GM18519 (cell line): ENCODE measurements at regions not wholly inside any gene's neighbourhood (a gene's known extent, or its start where the extent isn't known, plus 50 kb on each side); places are given as distances from the start of the nearest gene placed in this dataset.
"Not testable (repeated sequence)": the region's sequence is repeated elsewhere in the genome, so short reads cannot be mapped to it uniquely, and the experiment has no call there.

ENCODE experiments used
- ATAC-seq: cut with Tn5 transposase; IDR thresholded peaks from one replicate; pipeline ENCODE4 v1.9.1; 2021; ENCODE audit warnings: mild to moderate bottlenecking, moderate library complexity; ENCODE audit not compliant: unreplicated experiment, low FRiP score

DNA sequence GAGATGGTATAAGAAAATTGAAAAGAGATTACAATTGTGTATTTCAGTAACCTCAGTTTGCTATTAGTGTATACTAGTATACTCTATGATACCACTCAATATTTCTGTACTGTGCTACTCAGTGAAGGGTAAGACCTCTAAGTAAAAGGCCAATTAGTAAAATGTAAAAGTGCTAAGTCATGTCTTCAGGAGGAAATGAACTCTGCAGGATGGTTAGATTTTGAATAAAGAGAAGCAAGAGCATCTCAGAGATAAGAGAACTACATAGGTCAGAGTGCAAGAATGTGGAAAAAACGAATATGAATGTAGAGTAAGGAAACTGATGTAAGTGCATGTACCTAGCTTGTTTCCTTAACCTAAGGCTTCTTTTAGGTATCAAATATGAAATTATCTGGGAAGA is 796.6 kb upstream of the GBE1 start:
- ATAC-seq = no peak

DNA sequence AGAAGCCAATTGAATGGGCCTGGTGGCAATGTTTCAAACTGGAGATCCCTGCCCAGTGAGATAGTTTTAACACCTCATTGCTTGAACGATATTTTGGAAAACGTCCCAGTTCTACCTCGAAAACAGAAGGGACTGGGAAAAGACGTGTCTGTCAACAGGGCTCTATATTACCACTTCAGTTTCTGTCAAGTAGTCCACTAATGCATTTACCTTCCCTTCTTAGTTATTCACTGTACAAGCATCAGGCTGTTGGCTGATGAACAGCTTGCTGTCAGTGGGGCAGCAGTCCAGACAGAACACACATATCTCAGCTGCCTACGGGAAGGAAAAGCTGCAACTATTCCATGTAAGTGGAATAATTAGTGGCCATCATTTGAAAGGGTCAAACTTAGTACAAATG is 794.7 kb upstream of the GBE1 start:
- ATAC-seq = no peak

DNA sequence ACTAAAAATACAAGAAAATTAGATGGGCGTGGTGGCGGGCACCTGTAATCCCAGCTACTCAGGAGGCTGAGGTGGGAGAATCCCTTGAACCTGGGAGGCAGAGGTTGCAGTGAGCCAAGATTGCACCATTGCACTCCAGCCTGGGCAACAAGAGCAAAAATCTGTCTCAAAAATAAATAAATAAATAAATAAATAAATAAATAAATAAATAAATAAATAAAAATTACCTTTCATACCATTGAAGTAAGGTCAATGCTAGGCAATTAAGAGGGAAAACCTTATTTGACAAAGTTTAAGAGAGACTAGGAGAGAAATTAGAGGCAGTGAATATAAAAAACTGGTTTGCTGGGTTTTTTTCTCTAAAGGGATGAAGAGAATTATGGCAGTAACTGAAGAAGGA is 781.1 kb upstream of the GBE1 start:
- ATAC-seq = not testable (repeated sequence)

DNA sequence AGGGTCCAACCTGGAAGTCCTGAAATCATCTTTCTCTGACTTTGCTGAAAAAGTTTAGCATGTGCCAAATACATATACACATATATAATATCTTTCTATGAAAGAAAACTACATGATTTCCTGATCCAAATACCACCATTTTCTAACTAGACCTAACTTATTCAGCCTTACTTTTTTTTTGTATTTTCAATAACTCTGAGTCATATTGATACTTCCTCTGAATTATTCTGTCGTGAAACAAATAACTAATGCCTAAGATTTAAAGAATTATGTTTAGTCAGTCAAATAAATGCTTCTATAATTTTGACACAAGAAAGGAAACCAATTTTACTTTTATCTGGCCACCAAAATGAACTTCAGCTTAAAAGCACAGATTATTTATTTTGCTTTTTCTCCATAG is 760.2 kb upstream of the GBE1 start:
- no peak for ATAC-seq

DNA sequence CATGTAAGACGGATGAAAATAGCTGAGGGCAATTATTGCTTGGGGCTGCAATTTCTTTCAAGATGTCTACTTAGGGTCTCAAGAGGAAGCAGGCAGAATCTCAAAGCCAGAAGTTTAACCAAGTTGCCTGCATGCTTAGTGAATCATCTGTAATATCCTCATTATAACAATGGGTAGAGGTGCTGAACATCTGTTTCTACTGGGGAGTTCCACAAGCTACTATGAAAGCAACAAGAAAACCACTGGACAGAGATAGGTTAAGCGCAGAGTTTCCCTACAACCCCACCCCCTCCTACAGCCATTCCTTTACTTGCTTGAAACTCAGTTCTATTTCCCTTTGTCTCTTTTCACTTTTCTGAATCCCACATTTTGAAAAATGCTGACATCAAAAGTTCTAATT is 759.4 kb upstream of the GBE1 start:
- ATAC-seq = no peak

DNA sequence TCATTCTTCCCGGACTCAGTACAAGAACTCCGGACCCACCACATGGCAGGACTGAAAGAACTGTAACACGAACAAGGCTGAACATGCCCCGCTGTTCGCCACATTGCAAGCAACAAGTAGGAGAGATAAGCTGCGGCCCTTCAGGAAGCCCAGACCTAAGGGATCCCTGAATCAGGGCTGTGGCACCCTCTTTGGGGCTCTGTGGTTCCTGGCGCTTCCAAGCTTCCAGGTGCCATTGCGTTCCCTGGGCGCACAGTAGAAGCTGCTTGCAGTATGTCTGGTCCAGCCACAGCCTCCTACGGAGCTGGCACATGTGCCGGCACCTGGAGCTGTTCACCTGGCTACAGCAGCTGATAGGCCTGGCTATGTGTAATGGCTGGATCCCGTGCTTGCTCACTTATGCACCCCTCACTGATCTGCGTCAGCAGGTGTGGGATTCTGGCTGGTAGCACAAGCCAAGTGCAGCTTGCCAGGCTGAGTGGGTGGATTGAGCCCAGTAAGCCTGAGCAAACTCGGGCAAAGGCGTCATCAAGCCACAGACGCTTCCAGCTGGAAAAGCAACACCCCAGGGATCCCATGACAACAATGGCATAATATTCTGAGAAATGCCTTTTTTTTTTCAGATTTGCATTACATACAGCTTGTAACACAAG is 748.6 kb upstream of the GBE1 start:
- no peak for ATAC-seq

DNA sequence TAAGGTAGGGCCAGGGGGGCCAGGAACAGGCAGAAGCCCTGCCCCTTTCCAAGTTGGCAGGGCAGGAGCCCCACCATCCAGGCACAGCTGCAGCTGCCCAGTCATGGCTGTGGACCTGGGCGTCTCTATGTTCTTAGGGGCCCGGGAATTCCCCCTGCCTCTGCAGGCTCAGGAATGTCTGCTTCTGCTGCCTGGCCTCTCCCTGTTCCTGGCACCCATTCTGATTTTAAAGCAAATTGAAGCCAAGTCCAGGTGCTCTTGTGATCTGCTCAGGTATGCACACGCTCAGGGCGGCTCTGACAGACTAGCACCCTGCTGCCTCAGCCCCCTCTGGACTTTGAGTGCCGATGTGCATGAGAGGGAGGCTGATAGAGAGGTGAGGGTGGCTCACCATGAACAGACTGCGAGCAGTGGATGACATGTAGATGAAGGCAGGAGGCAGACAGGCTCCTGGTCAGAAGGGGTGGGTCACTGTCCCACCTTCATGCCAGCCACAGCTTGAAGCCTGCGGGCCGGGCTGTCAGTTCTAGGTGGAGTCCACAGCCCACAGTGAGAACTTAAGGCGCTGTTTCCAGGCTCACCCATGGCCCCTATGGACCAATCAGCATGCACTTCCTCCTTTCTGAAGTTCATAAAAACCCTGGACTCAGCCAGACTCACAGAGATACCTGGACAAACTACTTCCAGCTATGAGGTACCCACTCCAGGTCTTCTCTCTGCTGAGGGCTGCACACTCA is 747.8 kb upstream of the GBE1 start:
- ATAC-seq = no peak

DNA sequence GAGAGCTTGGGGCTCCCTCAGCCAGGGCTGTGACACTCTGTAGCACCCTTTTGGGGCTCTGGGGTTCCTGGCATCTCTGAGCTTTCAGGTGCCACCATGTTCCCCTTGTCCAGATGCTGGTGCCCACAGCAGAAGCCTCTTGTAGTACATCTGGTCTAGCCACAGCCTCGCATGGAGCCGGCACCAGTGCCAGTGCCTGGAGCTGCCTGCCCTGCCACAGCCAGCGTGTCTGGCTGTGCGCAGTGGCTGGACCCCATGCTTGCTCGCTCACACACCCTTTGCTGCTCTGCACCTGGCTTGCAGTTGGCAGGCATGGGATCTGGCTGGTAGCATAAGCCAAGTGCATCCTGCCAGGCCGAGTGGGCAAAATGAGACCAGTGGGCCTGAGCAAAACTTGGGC is 744.8 kb upstream of the GBE1 start:
- no peak for ATAC-seq

DNA sequence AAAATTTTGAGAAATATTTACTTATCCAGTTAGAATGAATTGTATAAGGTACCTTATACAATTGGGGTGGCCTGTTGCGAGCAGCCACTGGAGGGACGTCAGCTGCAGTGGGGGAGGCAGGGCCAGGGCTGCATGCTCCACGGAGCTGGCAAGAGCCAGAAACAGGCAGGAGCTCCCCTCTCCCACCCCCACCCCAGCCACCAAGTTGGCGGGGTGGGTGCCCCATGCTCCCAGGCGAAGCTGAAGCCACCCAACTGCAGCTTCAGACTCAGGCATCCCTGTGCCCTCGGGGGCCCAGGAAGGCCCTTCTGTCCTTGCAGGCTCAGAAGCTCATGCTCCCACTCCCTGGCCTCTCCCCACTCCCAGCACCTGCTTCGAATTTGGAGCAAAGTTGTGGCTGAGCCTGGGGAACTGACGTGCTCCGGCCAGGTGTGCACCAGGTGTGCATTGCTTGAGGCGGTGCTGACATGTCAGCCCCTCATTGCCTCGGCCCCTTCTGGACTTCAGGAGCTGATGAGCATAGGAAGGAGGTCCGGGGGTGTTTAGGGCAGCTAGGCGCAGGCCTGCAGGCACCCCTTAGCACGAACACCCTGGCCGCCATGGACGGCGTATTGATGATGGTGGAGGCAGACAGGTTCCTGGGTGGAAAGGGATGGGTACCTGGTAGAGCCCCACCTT is 743.8 kb upstream of the GBE1 start:
- ATAC-seq = no peak

DNA sequence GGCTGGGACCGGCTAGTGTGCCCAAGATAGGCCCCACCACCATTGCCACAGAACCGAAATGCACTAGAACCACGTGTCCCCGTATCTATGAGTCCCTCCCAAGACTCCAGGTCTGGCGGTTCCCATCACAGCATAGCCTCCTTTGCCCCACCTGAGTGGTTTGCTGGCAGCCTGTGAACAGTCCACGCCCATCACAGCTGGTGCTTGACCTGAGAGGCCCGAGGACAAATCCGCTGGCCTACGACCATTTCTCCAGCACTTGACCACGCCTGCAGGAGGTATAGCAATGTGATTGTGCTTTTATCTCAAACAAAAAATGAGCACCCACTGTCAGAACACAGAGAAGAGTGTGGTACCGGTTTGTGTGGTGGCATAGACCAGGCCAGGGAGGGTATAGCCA is 736.7 kb upstream of the GBE1 start:
- ATAC-seq = no peak

DNA sequence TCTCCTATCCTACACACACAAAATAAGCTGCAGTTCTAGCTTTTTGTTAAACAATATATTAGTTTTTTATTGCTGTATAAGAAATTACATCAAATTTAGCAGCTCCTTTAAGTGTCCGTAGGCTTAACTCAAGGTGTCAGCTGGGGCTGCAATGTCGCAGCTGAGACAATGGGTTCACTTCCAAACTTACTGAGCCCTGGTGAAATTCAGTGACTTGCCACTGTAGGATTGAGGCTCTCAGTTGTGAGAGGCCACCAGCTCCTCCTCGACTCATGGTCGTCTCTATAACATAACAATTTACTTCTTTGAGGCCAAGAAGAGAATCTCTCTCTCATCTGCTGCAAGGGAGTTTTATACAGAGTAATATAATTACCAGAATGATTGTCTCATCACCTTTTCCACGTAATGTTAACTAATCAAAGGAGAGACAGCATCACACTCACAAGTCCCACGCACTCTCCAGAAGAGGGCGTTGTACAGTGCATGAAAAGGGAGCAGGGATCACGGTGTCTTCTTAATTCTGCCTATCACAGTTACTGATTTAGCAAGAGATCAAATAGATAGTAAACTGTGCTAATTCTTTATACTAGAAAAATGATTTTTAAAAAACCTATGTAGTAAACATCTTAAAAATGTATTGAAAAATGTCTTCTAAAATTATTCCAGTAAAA is 735.6 kb upstream of the GBE1 start:
- ATAC-seq = no peak

DNA sequence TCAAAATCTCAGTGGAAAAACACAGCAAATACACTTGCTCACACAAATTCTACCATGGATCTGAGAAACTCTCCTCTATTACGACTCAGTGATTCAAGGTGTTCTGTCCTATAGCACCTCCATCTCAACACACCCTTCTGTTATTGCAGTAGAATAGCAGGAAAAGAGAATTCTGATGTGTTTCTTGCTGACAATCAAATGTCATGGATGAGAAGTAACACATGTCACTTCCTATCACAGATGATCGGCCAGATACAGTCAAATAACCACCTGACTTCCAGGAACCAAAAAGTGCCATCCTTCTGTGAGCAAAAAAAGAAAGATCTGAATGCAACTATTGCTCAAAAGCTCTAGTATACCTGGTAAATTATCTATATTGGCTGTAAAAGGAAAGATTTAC is 734.2 kb upstream of the GBE1 start:
- ATAC-seq = no peak

DNA sequence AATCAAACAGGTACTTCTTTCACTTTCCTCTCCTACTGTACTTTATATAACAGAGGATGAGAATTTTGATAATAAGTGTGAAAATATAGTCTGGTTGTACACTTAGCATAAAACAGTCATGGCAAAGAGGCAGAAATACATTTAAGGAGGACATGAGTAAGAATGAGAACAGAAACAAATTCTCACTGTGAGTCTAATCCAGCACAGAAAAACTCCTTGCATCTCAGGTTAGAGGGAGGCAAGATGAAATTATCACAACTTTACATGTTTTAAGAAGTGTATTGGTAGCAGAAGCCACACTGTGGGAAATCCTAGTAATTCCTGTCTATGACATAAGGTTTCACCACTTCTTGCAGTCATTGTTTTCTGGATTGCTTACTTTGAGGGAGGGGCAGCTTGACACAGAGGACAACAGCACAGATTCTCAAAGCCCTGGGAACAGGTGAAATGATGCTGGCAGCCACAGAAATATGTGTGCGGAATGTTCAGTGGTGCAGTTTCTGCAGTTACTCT is 733.6 kb upstream of the GBE1 start:
- no peak for ATAC-seq

DNA sequence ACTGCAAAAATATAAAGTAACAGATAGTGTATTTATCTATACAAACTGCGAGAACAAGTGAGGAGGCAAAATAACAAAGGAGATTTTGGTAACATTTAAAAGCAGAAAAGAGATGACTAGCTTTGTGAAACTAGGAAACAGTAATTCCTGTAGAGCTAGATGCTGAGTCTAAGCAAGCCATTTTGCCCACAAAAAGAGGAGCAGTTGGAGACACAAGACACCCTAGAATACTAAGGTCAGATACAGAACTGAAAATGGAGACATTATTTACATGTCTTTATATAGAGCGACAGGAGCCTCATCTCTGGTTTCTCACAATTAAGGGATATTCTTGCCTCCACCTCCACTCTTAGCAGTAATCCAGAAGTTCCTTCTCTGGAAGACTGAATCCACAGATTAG is 732.4 kb upstream of the GBE1 start:
- no peak for ATAC-seq

DNA sequence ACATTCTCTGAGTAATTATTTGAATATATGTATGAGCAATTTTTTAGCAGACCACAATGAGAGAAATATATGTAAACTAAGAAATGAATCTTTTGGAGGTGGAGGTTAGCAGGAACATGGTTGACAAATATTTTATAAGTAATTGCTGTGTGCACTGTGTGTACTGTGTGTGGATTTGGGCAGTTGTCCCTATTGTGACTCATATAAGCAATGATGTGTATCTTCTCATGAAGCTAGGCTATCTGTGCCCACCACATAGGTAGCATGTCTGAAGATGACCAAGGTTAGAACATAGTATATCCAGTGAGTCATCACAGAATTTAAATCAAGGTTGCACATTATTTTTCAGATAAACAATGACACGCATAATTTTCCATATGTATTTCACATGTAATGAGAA is 713.9 kb upstream of the GBE1 start:
- no peak for ATAC-seq

DNA sequence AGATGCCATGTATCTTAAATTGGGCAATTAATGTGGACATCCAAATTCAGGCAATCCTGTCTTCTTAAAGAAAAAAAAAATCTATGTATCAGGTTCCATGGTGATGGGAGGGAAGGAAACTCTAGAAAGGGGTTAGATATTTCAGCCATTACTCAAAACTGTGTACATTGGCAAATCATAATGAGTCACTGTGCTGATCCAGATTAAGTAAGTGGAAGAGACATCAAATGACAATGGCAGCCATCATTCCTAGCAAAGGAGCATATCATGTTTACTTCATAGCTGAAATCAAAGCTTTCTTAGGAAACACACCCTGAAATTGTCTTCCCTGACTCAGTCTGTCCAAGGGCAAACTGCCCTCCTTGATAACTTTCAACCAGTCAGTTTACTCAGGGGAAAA is 713.3 kb upstream of the GBE1 start:
- no peak for ATAC-seq

DNA sequence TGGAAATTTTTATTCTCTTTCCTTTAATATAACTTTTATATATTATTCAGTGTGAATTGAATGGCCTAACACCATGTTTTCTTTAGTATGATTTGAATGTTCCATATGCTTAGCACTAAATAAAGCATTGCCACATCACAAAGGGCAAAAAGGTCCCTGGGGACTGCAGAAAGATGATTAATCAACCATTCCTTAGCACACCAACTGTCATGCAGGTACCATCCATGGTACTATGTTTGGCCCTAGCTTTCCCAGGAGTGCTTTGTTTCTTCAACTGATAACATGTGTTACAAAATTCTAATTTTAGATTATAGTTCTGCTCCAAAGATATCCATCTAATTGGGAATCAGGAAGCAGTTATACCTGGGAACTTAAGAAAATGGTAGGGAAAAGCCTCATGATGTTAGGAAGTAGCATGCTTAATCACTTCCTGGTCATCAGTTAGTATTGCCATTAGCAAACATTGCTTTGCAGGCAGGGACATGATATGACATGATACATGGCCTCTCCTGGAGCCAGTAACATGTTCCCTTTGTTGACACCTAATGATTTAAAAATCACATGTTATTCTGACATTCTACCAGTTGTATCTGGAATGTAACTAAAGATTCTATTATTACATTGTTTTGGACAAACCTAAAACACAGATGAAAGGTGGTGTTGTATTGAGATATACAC is 712.6 kb upstream of the GBE1 start:
- ATAC-seq = no peak

DNA sequence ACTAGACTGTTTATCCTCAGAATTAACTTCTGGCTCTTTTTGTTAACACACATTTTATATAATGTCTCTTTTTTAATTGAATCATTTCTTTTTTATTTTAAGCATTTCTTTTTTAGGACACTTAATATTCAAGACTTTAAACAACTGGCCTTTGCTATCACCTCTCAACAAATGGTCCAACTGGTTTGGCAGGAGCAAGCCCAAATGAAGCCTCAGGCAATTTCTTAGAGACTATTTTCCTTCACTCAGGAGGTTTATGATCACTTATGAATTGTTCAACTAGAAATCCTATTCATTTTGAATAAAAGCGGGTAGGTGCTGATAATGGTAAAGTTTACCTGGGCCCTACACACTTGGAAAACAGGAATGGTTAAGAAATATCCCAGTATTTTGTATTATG is 705.6 kb upstream of the GBE1 start:
- ATAC-seq = no peak

DNA sequence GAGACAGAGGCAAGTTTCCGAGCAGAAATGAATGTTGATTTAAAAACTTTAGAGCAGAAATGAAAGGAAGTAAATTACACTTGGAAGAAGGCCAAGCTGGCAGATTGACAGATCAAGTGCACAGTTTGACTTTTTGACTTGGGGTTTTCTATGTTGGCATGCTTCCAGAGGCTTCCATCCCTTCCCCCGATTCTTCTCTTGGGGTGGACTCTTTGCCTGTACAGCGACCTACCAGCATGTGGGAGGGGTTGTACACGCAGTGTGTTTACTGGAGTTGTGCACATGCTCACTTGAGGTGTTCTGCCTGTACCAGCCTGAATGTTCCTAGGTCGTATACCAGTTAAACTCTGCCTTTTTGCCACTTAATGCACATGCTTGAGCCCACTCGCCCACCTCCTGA is 701.5 kb upstream of the GBE1 start:
- ATAC-seq = no peak

DNA sequence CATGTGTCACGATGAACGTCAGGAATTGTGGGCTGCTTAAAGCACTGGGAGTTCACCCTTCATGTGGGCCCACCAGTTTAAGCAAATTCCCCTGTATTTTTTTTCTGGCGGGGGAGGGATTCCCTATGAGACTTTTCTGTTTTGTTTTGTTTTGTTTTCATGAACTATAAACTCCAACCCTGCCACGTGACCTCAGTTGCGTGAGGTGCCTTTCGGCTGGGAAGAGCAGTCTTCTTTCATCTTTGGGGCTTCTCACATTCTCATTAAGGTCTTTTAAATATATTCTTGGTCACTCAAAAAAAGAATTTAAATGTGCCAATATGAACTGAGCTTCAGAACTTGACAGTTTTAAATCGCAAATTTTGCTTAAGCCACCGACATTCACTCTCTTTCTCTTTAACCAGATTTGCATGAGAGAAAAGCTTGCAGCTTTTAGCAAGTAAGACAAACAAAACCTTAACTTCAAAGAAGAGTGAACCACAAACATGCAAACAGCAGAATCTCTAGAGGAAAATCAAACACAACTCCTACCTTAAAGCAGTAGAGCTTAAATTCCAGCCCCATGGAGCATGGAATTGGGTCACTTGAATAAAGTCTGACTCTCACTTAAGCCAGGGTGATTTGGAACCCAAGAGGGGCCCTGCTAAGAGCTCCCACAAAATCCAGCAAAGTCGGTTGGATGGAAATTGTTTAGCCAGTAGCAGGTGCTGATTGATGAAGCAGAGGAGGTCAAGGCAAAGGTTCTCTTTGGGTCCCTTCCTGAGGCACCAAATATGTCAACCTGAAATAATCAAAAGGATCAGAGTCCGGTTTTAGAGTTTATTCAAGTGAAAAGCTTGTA is 699.8 kb upstream of the GBE1 start:
- ATAC-seq = no peak
